CD4-positive, alpha-beta T cell treated with Interferon gamma for 1 hour (primary cell): ENCODE measurements at regions not wholly inside any gene's neighbourhood (a gene's known extent, or its start where the extent isn't known, plus 50 kb on each side); places are given as distances from the start of the nearest gene placed in this dataset.
"Not testable (repeated sequence)": the region's sequence is repeated elsewhere in the genome, so short reads cannot be mapped to it uniquely, and the experiment has no call there.

Experiments
- DNase-seq: peaks from one replicate; pipeline ENCODE4 v3.0.0-alpha.2; 2020

DNA sequence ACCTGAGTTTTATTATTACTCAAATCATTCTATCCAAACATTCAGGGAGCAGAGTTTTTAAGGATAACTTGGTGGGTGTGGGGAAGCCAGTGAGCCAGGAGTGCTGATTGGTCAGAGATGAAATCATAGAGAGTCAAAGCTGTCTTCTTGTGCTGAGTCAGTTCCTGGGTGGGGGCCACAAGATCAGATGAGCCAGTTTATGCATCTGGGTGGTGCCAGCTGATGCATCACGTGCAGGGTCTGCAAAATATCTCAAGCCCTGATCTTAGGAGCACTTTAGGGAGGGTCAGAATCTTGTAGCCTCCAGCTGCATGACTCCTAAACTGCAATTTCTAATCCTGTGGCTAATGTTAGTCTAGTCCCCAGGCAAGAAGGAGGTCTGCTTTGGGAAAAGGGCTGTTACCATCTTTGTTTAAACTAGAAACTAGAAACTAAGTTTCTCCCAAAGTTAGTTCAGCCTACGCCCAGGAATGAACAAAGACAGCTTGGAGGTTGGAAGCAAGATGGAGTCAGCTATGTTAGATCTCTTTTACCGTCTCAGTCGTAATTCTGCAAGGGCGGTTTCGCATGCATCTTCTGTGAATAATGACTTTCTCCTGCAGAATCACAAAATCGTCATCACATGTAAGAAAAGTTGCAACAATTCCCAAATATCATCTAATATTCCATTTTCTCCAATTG, 97.5 kb downstream of the ZNF664 start:
- not testable (repeated sequence) for DNase-seq

DNA sequence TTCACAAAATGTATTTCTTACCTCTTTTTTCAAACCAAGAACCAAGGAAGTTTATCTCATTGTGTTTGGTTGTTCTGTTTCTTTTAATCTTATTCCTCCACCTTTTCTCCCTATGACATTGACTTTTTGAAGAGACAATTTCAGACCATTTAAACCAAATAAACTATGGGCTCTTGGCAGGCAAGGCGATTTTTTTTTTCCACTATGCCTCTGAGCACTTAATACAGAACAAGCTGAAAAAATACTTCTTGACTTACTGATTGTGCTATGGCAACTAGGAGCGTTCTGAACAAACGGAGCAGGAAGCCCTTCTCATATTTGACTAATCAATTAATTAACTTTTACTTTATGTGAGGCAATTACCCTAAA, 98.0 kb downstream of the ZNF664 start:
- DNase-seq = no peak

DNA sequence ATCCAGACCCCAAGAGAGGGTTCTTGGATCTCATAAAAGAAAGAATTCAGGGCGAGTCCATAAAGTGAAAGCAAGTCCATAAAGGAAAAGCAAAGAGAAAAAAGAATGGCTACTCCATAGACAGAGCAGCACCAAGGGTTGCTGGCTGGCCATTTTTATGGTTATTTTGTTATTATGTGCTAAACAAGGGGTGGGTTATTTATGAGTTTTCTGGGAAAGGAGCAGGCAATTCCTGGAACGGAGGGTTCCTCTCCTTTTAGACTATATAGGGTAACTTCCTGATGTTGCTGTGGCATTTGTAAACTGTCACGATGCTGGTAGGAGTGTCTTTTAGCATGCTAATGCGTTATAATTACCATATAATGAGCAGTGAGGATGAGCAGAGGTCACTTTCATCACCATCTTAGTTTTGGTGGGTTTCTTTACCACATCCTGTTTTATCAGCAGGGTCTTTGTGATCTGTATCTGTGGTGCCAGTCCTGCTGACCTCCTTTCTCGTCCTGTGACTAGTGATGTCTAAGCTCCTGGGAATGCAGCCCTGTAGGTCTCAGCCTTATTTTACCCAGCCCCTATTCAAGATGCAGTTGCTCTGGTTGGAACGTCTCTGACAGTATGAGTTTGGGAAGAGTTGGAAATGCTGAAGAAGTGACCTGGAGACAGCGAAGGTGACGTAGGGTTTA, 100.5 kb downstream of the ZNF664 start:
- no peak for DNase-seq

DNA sequence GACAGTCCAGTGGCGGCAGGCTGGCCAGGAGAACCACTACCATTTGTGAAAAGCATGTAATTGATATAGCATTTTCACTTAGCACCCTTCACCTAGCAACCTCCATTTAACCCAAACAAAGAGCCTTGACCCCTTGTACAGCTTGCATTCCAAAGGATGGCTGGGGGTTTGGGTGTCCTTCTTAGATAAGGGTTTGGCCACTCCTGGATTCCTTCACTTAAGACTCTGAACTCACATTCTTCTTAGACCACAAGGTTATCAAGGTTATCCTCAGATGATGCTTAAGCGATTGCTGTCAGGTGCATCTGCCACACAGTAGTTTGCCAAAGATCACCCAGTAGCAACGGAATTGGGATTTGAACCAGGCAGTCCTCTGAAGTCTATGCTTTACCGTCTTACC, 102.8 kb downstream of the ZNF664 start:
- DNase-seq = no peak

DNA sequence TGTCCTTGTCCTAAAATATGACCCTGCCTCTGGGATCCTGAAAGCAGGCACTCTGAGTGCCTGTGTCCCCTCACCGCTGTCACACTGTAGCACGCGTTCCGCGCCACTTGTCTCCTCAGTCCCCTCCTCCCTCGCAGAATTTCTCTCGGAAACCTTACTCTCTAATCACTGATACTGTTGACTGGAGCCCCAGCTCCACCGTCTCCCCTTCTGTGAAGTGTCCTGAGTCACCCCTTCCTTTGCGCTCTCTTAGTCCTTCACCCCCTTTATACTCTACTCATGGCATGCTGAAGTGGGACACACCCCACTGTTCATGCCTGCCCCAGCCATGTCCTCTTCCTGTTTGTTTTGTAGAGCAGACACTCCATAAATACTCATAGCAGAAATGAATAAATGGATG, 104.7 kb downstream of the ZNF664 start:
- DNase-seq = no peak

- DNase-seq = no peak
These were observed 105.8 kb downstream of the ZNF664 start for GRCh38 chr12:124078800-124079199.

DNA sequence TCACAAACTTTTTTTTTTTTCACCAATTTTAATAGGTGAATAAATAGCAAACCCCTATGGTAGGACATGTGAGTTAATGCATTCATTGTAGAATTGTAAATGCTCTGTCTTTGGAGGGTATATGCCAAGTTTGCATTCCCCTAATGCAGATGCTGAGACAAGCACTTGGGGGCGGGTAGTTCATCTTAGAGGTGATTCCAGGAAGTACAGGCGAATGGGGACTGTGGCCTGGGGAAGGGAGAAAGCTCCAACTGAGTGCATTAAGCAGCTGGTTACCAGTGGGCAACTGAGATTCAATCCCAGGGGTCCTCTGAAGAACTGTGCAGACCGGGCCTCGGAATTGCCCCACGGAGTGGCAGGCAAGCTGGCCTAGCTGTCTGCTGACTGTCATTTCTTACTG, 107.6 kb downstream of the ZNF664 start:
- DNase-seq = no peak

- no peak for DNase-seq
These were observed 109.0 kb downstream of the ZNF664 start for GRCh38 chr12:124082012-124082411.

GRCh38 chr12:124082687-124083086, 109.7 kb downstream of the ZNF664 start:
- no peak for DNase-seq

- no peak for DNase-seq
These were observed 110.7 kb downstream of the ZNF664 start for GRCh38 chr12:124083708-124084107.

GRCh38 chr12:124085419-124086296, 112.6 kb downstream of the ZNF664 start:
- DNase-seq = no peak

GRCh38 chr12:124086299-124086898, 113.4 kb downstream of the ZNF664 start:
- DNase-seq = no peak

GRCh38 chr12:124087266-124088051, 114.4 kb downstream of the ZNF664 start:
- no peak for DNase-seq

GRCh38 chr12:124088217-124088907, 115.3 kb downstream of the ZNF664 start:
- no peak for DNase-seq

- DNase-seq = not testable (repeated sequence)
These were observed 116.3 kb downstream of the ZNF664 start for GRCh38 chr12:124089181-124089914.

- no peak for DNase-seq
These were observed 118.8 kb downstream of the ZNF664 start for GRCh38 chr12:124091835-124092234.

DNA sequence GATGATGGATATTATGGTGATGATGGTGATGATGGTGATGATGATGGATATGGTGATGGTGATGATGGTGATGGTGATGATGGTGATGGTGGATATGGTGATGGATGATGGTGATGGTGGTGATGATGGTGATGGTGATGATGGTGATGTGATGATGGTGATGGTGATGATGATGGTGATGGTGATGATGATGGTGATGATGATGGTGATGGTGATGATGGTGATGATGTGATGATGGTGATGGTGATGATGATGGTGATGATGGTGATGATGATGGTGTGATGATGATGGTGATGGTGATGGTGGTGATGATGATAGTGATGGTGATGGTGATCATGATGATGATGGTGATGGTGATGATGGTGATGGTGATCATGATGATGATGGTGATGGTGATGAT, 119.5 kb downstream of the ZNF664 start:
- DNase-seq = not testable (repeated sequence)

DNA sequence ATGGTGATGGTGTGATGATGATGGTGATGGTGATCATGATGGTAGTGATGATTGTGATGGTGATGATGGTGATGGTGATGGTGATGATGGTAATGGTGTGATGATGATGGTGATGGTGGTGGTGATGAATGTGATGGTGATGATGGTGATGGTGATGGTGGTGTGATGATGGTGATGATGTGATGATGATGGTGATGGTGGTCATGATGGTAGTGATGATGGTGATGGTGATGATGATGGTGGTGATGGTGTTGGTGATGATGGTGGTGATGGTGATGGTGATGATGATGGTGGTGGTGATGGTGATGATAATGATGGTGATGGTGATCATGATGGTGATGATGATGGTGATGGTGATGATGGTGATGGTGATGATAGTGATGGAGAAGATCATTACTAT, 120.3 kb downstream of the ZNF664 start:
- DNase-seq = no peak

GRCh38 chr12:124094188-124094587, 121.2 kb downstream of the ZNF664 start:
- no peak for DNase-seq

GRCh38 chr12:124094733-124095132, 121.7 kb downstream of the ZNF664 start:
- no peak for DNase-seq

GRCh38 chr12:124096109-124096508, 123.1 kb downstream of the ZNF664 start:
- DNase-seq = no peak
